SH-SY5Y (cell line): ENCODE measurements at regions not wholly inside any gene's neighbourhood (a gene's known extent, or its start where the extent isn't known, plus 50 kb on each side); places are given as distances from the start of the nearest gene placed in this dataset.

Experiments
- GATA2 ChIP-seq: IDR thresholded peaks from 2 replicates; pipeline ENCODE4 v1.6.1; 2011; ENCODE audit warnings: mild to moderate bottlenecking, low read depth, low read length
- GATA3 ChIP-seq: IDR thresholded peaks from 2 replicates; pipeline ENCODE4 v1.6.1; 2011; ENCODE audit warnings: low read depth, mild to moderate bottlenecking, low read length, moderate library complexity

DNA sequence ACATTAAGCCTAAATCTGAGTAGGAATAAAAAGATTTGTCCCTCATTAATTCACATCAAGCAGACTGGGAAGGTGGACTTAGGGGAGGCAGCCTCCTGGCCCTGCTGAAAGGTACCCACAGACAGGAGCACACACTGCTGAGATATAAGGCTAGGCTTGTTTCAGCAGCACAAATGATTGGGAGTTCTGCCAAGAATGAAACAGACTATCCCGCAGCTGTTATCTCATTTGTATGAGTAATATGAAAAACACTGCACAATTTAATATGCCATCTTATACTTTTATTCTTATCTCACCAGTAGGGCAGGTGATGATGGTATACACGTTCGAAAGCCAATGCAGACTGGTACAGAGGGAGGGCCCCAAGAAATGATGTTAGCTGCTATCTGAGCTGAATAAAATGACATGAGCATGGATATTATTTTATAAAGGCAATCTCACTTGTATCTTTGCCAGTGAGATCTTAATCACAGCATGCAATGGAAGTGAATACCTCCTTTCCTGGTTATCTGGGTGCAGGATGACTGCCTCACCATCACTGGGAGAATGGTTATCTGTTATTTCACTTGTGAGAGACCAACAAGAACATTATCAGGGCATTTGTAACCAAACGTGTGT, 258.7 kb upstream of the PPP2R3A start:
- TF ChIP-seq GATA2 (peak; percentile 90), GATA3 (peak; percentile 83)
